Stimulated activated CD4-positive, alpha-beta T cell treated with anti-CD3 and anti-CD28 coated beads, Interleukin-1b, Interleukin-23, amount 100 ng/mL, for 48 hours (primary cell): ENCODE measurements at regions not wholly inside any gene's neighbourhood (a gene's known extent, or its start where the extent isn't known, plus 50 kb on each side); places are given as distances from the start of the nearest gene placed in this dataset.
"Not testable (repeated sequence)": the region's sequence is repeated elsewhere in the genome, so short reads cannot be mapped to it uniquely, and the experiment has no call there.

Experiments
- DNase-seq: peaks from one replicate; pipeline ENCODE4 v3.0.0-alpha.2; 2020

DNA sequence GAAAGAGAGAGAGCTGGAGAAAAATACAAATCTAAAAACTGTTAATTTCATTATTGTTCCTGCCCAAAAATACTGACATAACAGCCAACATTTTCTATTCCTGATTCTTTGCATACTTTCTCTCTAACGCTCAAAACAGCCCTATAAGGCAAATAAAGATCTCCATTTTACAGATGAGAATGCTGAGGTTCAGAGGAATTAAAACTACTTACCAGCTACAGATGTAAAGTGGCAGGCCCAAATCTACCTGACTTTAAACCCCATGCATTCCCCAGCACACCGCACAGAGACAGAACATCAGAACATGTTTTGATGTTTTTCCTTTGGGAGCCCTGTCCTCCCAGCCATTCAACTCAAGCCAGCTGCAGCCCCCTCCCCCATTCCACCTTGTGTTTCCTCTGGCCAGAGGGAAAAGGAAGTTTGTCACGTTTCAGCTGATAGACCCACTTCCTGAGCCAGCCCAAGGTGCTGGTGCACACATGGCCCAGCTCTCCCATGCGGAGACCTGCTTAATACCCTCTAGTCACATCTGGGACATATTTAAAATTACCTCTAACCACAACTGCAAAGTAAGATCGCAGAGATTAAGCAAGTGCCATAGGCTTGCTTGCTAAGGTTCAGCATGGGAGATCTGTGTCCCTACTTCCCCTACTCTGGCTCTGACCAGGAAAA is 133.1 kb upstream of the NFIA start:
- DNase-seq: no peak

GRCh38 chr1:60948486-60948885 is 133.9 kb upstream of the NFIA start:
- no peak for DNase-seq

- no peak for DNase-seq
Observed at GRCh38 chr1:60947367-60947766, 135.0 kb upstream of the NFIA start.

GRCh38 chr1:60942896-60943638 is 139.3 kb upstream of the NFIA start:
- DNase-seq: no peak

GRCh38 chr1:60942291-60942690 is 140.1 kb upstream of the NFIA start:
- DNase-seq: no peak

DNA sequence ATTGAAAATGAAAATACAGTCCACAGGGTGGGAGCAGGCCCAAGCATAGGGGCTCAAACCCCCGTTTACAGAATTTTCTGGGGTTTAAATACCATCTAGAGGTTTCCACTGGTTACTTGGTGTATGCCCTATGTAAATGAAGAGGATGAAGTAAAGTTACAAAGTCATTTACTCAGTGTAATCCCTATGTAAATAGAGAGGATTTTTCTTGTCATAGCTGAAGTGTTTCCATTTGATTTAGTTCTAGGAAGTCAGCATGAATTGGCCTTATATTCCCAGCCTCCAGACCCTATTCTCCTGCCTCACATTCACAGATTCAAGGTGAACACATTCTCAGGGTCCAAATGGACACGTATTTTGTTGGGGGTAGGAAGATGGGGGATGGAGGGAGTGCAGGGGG is 141.7 kb upstream of the NFIA start:
- DNase-seq: not testable (repeated sequence)

DNA sequence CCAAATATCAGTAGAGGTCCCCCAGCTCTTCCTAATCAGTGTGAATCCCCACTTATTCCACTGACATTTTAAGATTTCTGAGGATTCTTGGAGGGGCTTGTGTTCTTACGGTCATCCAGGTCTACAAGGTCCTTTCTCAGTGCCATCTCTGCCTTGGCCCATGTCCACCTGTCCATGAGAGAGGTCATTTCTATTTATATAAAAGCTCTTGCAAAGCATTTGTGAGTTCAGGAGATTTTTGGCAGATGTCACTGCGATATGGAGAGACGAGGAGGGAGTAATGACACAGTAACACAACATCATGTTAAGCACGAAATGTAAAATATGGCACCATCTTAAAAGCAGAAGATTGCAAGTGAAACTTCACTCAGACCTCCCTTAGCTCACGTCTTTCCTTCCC is 144.6 kb upstream of the NFIA start:
- no peak for DNase-seq

DNA sequence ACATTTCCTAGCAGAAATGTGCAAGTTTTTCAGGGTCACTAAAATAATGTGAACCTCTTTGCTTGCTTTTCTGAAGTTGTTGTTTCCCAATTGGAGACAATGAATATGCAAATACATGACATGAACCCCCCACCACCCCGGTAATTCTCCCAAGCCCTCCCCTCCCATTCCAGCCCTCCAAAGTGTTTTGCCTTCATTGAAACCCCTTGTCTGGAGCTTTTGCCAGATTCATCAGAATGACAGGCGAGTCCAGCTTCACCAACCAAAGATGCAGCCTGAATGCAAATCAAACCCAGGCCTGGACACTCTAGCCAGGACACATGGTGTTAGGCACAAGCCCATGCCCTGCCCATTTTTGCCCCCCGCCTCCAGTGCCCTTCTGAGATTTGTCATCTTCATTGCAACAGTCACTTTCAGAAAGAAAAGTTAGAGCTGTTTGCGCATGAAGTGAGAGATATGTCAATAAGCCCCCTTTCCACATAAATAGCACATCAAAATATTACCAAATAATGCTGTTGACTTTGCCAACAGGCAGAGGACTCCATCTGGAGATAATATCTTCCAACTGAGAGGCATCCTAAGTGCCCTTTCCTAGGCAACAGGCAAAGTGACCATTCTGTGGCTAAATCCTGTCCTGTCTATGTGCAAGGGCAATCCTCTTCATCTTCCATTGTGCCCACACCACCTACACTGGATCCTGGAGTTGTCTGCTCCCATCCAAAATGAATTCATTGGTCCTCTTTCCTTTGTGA is 145.6 kb upstream of the NFIA start:
- DNase-seq: no peak

- no peak for DNase-seq
Observed at GRCh38 chr1:60936163-60936562, 146.2 kb upstream of the NFIA start.

GRCh38 chr1:60935599-60936110 is 146.7 kb upstream of the NFIA start:
- no peak for DNase-seq

- DNase-seq: no peak
Observed at GRCh38 chr1:60930130-60930529, 152.2 kb upstream of the NFIA start.

- DNase-seq: no peak
Observed at GRCh38 chr1:60924964-60925798, 157.2 kb upstream of the NFIA start.

- DNase-seq: no peak
Observed at GRCh38 chr1:60924165-60924564, 158.2 kb upstream of the NFIA start.

GRCh38 chr1:60923389-60924087 is 158.8 kb upstream of the NFIA start:
- DNase-seq: no peak

DNA sequence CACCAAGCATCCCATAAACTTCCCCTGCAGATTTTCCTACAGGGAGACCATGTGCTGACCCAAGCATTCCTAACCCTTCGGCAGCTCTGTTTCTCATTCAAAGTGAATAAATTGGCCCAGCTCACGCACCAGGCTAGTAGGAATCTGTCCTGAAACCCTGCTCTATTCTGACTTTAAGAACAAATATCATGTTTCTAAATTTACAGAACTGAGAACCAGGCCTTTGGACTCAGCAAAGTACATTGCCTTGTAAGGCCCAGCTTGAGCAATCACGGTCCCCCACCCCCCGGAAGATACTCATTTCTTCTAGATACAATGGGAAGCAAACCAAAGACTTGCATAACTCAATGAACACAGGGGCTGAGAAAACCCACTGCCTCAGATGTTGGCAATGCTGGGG is 160.1 kb upstream of the NFIA start:
- DNase-seq: no peak

- no peak for DNase-seq
Observed at GRCh38 chr1:60921175-60921574, 161.2 kb upstream of the NFIA start.

DNA sequence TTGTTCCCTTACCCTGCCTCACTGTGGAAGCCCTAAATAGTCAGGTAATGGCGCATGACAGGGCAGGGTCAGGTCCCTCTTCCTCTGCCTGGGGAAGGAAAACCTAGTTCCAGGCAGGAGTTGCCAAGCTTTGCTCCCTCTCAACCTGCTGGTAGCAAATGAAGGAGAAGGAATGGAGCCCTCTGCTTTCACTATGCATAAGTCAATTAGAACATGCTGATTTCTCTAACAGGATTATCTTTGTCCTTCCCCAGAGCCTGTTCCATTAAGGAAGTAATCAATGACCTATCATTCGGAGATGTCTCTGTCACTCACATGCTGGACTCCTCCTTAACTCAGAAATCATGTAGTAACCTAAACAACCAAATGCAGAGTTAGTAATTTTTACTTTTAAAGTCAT is 161.8 kb upstream of the NFIA start:
- no peak for DNase-seq

DNA sequence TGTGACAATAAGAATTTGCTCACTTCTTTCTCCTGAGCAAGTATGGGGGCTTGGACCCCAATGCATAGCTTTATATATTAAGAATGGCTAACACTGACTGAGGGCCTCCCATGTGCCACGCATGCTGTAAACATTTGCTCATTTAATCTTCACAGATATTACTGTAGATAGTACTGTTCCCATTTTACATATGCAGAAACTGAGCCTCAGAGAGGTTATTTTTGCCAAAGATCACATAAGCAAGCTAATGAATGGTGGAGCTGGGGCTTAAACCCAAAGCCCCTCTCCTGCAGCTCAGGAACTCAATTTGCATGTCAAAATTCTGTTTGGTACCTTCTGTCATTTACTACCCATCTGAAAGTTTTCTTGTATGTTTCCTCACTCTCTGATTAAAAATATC is 163.5 kb upstream of the NFIA start:
- no peak for DNase-seq

DNA sequence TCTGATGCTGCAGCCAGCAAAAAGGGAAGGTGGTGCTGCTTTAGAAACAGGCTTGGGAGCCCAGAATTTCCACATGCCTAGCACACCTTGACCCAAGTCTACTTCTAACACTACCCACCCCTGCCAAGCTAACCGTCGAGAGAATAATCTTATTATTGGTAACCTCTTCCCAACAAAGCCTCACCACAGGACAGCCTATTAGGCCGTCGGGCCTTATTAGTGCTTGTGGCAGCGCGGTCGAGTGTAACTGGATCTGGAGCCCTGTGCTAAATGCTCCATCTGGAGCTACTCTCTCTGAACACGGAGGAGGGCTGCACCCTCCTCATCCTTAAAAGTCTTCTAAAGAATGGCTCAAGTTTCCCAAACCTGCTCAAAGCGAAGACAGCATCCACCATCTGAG is 165.5 kb upstream of the NFIA start:
- DNase-seq: no peak

DNA sequence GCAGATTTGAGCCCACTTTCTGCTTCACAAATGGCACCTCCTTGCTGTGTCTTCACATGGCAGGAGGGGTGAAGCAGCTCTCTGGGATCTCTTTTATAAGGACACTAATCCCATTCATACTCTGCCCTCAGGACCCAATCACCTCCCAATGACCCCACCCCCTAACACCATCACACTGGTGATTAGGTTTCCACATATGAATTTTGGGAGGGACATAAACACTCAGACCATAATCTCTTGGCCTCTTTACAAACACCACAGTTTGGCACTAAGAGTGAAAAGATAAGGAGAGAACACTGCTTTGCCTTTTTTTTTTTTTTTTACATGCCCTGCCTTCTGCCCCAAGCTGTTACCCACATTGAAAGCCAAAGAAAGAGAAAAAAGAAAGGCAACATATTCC is 166.2 kb upstream of the NFIA start:
- DNase-seq: no peak

DNA sequence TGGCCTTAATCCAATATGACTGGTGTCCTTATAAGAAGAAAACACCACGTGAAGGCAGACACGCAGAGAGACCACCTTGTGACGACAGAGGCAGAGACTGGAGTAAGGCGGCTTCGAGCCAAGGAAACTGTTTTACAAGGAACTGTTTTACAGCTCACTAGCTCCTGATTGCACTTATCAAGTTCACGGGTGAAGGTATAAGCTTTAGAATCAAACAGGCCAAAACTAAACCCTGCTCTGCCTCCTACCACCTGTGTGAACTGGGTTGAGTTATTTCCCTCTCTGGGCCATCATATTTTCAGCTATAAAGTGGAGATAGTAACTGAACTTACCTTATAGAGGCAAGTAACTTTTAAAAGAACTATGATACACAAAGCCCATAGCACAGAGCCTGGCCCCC is 166.9 kb upstream of the NFIA start:
- DNase-seq: no peak

GRCh38 chr1:60914982-60915381 is 167.4 kb upstream of the NFIA start:
- no peak for DNase-seq
